Neutrophil (primary cell): ENCODE measurements at regions not wholly inside any gene's neighbourhood (a gene's known extent, or its start where the extent isn't known, plus 50 kb on each side); places are given as distances from the start of the nearest gene placed in this dataset.

Experiments
- H3K27ac ChIP-seq: fragments of 200-600 bp; sonication (generic); 2 replicates; pipeline ENCODE4 v1.5.1; 2016; ENCODE audit warnings: mild to moderate bottlenecking, moderate library complexity
- H3K27me3 ChIP-seq: fragments of 200-600 bp; sonication (generic); 2 replicates; pipeline ENCODE4 v1.6.0; 2016; ENCODE audit warnings: mild to moderate bottlenecking
- H3K36me3 ChIP-seq: fragments of 200-600 bp; sonication (generic); 2 replicates; pipeline ENCODE4 v1.5.1; 2017
- H3K4me1 ChIP-seq, 2 experiments: fragments of 200-600 bp in 1 of 2; sonication (generic) in 1 of 2; 1 replicate in 1 of 2; 2 replicates in 1 of 2; pipeline versions ENCODE4 v1.5.1 to v1.6.1; 2013 to 2016; ENCODE audit warnings: low read depth in 1 of 2, low read length in 1 of 2, mild to moderate bottlenecking in 1 of 2, moderate library complexity in 1 of 2; ENCODE audit not compliant: control insufficient read depth in 1 of 2, insufficient read depth in 1 of 2
- H3K4me3 ChIP-seq, 2 experiments: fragments of 200-600 bp in 1 of 2; sonication (generic) in 1 of 2; 1 replicate in 1 of 2; 2 replicates in 1 of 2; pipeline ENCODE4 v1.5.1; 2013 to 2016; ENCODE audit warnings: low read depth in 1 of 2, low read length in 1 of 2, mild to moderate bottlenecking in 1 of 2, moderate library complexity in 1 of 2
- H3K9me3 ChIP-seq: fragments of 200-600 bp; sonication (generic); 2 replicates; pipeline ENCODE4 v1.5.1; 2016
- CTCF ChIP-seq: fragments of 200-600 bp; sonication (generic); IDR thresholded peaks from 2 replicates; pipeline ENCODE4 v1.5.1; 2016; ENCODE audit warnings: antibody characterized with exemption

GRCh38 chr20:20859510-20859909, 147.1 kb upstream of the RALGAPA2 start:
- no peaks in the 10 kb centered on the region for H3K9me3 ChIP-seq
- TF ChIP-seq CTCF: no peak
- H3K4me1 ChIP-seq: peaks cover 39 to 44% of the 10 kb centered on the region in 2 experiments
- no peaks in the 10 kb centered on the region for H3K27me3 ChIP-seq
- H3K4me3 ChIP-seq: no peak overlapping the region
- no peaks in the 10 kb centered on the region for H3K36me3 ChIP-seq
- H3K27ac ChIP-seq: no peak overlapping the region

GRCh38 chr20:20856956-20857355, 144.5 kb upstream of the RALGAPA2 start:
- H3K27ac ChIP-seq: no peak overlapping the region
- TF ChIP-seq CTCF: no peak
- H3K27me3 ChIP-seq: no peaks in the 10 kb centered on the region
- H3K36me3 ChIP-seq: no peaks in the 10 kb centered on the region
- peaks cover 42 to 44% of the 10 kb centered on the region in 2 experiments for H3K4me1 ChIP-seq
- H3K9me3 ChIP-seq: no peaks in the 10 kb centered on the region
- no peak overlapping the region for H3K4me3 ChIP-seq

- no peak overlapping the region for H3K4me3 ChIP-seq
- H3K4me1 ChIP-seq: peaks cover 42 to 44% of the 10 kb centered on the region in 2 experiments
- TF ChIP-seq CTCF: no peak
Measured at GRCh38 chr20:20856306-20856705, 143.9 kb upstream of the RALGAPA2 start.

GRCh38 chr20:20851385-20851784, 138.9 kb upstream of the RALGAPA2 start:
- no peaks in the 10 kb centered on the region for H3K9me3 ChIP-seq
- no peaks in the 10 kb centered on the region for H3K27me3 ChIP-seq
- H3K27ac ChIP-seq: no peak overlapping the region
- H3K36me3 ChIP-seq: no peaks in the 10 kb centered on the region
- peaks cover 12% of the 10 kb centered on the region in 2 experiments for H3K4me1 ChIP-seq
- H3K4me3 ChIP-seq: no peak overlapping the region
- TF ChIP-seq CTCF: no peak

More at GRCh38 chr20:20856306-20856705, 143.9 kb upstream of the RALGAPA2 start:
- Histone ChIP-seq H3K27ac (no peak overlapping the region), H3K36me3 (no peaks in the 10 kb centered on the region), H3K9me3 (no peaks in the 10 kb centered on the region), H3K27me3 (no peaks in the 10 kb centered on the region)

- Histone ChIP-seq H3K27me3 (no peaks in the 10 kb centered on the region), H3K27ac (no peak overlapping the region), H3K36me3 (no peaks in the 10 kb centered on the region), H3K4me3 (no peak overlapping the region), H3K9me3 (no peaks in the 10 kb centered on the region), H3K4me1 (peaks cover 3 to 7% of the 10 kb centered on the region in 2 experiments)
- no peak for TF ChIP-seq CTCF
Measured at GRCh38 chr20:20850407-20850806, 138.0 kb upstream of the RALGAPA2 start.

GRCh38 chr20:20849161-20849560, 136.7 kb upstream of the RALGAPA2 start:
- no peaks in the 10 kb centered on the region for H3K9me3 ChIP-seq
- no peak overlapping the region for H3K4me3 ChIP-seq
- peaks cover 3 to 6% of the 10 kb centered on the region in 2 experiments for H3K4me1 ChIP-seq
- TF ChIP-seq CTCF: no peak
- H3K27ac ChIP-seq: no peak overlapping the region
- no peaks in the 10 kb centered on the region for H3K27me3 ChIP-seq
- no peaks in the 10 kb centered on the region for H3K36me3 ChIP-seq
